ENCODE measurements at regions not wholly inside any gene's neighbourhood (a gene's known extent, or its start where the extent isn't known, plus 50 kb on each side); places are given as distances from the start of the nearest gene placed in this dataset.

- no peak for DNase-seq (ENCODE audit: low read depth in 1 of 2, low spot score in 1 of 2)
- no peak overlapping the region for H3K4me3 ChIP-seq (replicated peaks; ENCODE audit: insufficient read depth, low read length)
- TF ChIP-seq POLR2AphosphoS5 (IDR thresholded peaks at IDR 0.05; ENCODE audit: low read depth) (no peak), REST (IDR thresholded peaks at IDR 0.05; ENCODE audit: insufficient replicate concordance, low read depth) (no peak), CTCF (IDR thresholded peaks at IDR 0.05; ENCODE audit: insufficient read depth, low read length) (no peak), SPI1 (IDR thresholded peaks at IDR 0.05; ENCODE audit: borderline replicate concordance, low read depth) (no peak), GABPA (IDR thresholded peaks at IDR 0.05; ENCODE audit: low read depth) (no peak)
- H3K27me3 ChIP-seq (ENCODE audit: insufficient read depth, poor library complexity, severe bottlenecking): no peaks in the 10 kb centered on the region
- no peak overlapping the region for H3K27ac ChIP-seq (replicated peaks)
Measured at GRCh38 chr14:81829447-81829846, 295.8 kb upstream of the SEL1L start.

- Histone ChIP-seq H3K4me3 (replicated peaks; ENCODE audit: insufficient read depth, low read length) (no peak overlapping the region), H3K27me3 (ENCODE audit: insufficient read depth, poor library complexity, severe bottlenecking) (no peaks in the 10 kb centered on the region), H3K27ac (replicated peaks) (no peak overlapping the region)
- DNase-seq (ENCODE audit: low read depth in 1 of 2, low spot score in 1 of 2): no peak
- no peak for TF ChIP-seq REST (IDR thresholded peaks at IDR 0.05; ENCODE audit: insufficient replicate concordance, low read depth)
- no peak for TF ChIP-seq SPI1 (IDR thresholded peaks at IDR 0.05; ENCODE audit: borderline replicate concordance, low read depth)
- no peak for TF ChIP-seq GABPA (IDR thresholded peaks at IDR 0.05; ENCODE audit: low read depth)
- TF ChIP-seq POLR2AphosphoS5 (IDR thresholded peaks at IDR 0.05; ENCODE audit: low read depth): no peak
- no peak for TF ChIP-seq CTCF (IDR thresholded peaks at IDR 0.05; ENCODE audit: insufficient read depth, low read length)
Measured at GRCh38 chr14:81831128-81831820, 297.6 kb upstream of the SEL1L start.

- no peak for DNase-seq (ENCODE audit: low read depth in 1 of 2, low spot score in 1 of 2)
- TF ChIP-seq POLR2AphosphoS5 (IDR thresholded peaks at IDR 0.05; ENCODE audit: low read depth): no peak
- TF ChIP-seq CTCF (IDR thresholded peaks at IDR 0.05; ENCODE audit: insufficient read depth, low read length): no peak
- TF ChIP-seq REST (IDR thresholded peaks at IDR 0.05; ENCODE audit: insufficient replicate concordance, low read depth): no peak
- no peak for TF ChIP-seq GABPA (IDR thresholded peaks at IDR 0.05; ENCODE audit: low read depth)
- TF ChIP-seq SPI1 (IDR thresholded peaks at IDR 0.05; ENCODE audit: borderline replicate concordance, low read depth): no peak
Measured at GRCh38 chr14:81834308-81834707, 300.7 kb upstream of the SEL1L start.

More at GRCh38 chr14:81834308-81834707, 300.7 kb upstream of the SEL1L start:
- Histone ChIP-seq H3K4me3 (replicated peaks; ENCODE audit: insufficient read depth, low read length) (no peak overlapping the region), H3K27ac (replicated peaks) (no peak overlapping the region), H3K27me3 (ENCODE audit: insufficient read depth, poor library complexity, severe bottlenecking) (no peaks in the 10 kb centered on the region)
